Stimulated activated CD4-positive, alpha-beta T cell treated with anti-CD3 and anti-CD28 coated beads, Interleukin-4, amount 100 ng/mL, for 1 hour (primary cell): ENCODE measurements at regions not wholly inside any gene's neighbourhood (a gene's known extent, or its start where the extent isn't known, plus 50 kb on each side); places are given as distances from the start of the nearest gene placed in this dataset.

Source experiments
- DNase-seq: peaks from one replicate; pipeline ENCODE4 v3.0.0-alpha.2; 2020

GRCh38 chr17:74027444-74027843, 176.0 kb upstream of the RPL38 start:
- no peak for DNase-seq

- DNase-seq: no peak
Observed at GRCh38 chr17:74028354-74029116, 174.9 kb upstream of the RPL38 start.

DNA sequence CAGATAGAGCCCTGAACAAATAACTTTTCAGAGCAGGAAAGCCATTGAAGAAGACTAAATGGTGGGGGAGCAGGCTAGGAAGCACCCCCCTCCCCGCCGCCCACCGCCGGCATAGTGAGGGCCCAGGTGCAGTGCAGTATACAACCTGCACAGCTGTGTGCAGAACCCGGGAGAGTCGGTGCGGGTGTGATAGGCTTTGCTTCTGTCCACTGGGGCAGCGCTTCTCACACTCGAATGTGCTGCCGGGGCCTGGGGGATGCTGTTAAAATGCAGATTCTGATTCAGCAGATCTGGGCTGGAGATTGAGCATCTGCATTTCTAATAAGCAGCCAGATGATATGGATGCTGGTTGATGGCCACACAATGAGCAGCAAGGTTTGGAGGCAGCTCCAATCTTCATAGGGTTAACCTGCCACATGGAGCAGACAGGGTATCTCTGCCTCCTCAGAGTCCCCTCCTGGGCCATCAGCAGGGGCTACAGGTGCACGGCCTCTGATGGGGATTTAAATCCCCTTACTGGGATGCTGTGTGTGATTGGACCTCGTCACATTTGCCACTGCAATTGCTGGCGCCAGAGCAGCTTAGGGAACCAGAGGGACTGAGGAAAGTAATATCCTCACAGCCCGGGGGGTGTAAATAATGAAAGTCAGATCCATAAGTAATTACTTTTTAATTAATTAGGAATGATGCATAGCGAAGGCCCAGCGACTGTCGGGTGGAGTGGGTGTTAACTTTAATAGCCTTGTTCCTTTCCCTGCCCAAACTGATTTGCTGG, 172.0 kb upstream of the RPL38 start:
- DNase-seq: no peak

GRCh38 chr17:74032222-74032621, 171.3 kb upstream of the RPL38 start:
- DNase-seq: no peak

DNA sequence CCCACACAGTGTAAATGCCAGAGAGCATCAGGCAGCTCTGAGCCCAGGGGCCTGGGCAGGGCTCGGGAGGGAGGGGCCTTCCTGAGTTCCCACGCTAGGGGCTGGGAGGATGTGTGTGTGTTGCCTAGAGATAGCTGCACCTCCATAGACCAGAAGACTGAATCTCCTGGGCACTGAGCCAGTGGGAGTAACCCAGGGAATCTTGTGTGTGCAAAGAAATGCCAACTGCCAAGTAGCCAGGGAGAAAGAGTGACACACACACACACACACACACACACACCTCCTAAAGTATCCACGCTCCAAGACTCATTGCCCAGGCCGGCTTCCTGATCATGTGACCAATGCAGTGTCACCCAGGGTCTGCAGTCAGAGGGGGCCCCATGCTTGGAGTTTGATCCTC, 166.2 kb upstream of the RPL38 start:
- DNase-seq: no peak

DNA sequence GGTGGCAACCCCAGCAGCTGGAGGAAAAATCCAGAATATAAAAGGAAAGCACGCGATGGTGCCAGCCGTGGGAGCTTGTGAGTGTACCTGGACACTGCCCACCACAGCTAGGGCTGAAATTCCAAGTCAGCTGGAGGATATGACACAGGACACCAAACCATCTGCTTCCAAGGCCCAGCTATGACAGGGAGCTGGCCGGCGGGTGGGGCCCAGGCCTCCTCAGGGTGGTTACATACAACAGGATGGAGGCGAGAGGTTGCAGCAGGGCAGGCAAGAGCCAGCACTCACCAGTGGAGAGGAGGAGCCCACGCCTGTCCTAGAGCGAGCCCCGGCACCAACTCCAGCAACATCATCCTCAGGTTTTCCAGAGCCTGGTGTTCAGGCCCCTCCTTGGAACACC, 163.2 kb upstream of the RPL38 start:
- DNase-seq: no peak

GRCh38 chr17:74040729-74041128, 162.7 kb upstream of the RPL38 start:
- DNase-seq: no peak

DNA sequence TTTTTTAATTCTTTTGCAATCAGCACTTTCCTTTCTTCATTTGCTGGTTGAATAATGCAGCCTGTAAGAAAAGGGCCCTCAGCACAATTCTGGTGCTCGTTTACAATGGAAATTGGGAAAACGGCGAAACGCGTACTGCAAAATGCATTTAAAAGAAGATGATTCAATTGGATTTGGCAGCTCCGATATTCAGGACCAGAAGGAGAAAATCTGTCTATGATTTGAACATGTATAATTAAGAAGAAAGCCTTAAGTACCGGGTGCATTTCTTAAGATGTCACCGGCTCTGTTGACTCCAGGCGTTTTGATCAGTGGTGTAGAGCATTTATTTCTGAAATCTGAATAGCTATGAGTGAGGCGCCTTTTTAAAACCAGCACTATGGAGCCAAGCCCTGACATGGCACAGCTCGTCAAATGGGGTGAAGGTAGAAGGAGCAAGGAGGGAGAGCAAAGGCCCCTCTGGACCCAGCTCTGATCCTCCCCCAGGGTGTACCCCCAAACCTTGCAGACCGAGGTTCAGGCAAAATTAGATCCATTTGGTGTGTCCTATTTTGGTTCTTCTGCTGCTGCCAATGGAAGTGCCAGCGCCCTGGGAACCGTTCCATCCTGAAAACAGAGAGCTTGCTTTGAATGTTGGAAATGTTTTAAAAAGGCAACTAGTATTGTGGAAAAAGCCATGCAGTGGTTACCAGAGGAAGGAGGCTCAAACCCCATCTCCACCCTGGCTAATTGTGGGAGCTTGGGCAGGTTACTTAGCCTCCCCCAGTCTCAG, 161.4 kb upstream of the RPL38 start:
- DNase-seq: no peak

GRCh38 chr17:74042744-74043486, 160.6 kb upstream of the RPL38 start:
- DNase-seq: peak; percentile 7

DNA sequence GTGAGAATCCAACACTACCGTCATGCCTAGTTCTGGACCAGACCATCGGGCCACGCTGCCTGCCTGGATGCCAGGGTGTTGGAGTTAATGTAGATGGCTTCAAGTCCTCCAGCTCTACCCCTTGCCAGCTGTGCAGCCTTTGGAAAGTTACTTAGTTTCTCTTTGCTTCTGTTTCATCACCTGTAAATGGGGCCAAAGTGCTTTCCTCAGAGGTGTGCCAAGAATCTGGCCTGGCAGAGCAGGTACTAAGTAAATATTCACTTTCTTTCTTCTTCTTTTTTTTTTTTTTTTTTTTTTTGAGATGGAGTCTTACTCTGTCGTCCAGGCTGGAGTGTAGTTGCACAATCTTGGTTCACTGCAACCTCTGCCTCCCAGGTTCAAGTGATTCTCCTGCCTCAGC, 159.5 kb upstream of the RPL38 start:
- no peak for DNase-seq

- DNase-seq: no peak
Observed at GRCh38 chr17:74045608-74046280, 157.7 kb upstream of the RPL38 start.

- no peak for DNase-seq
Observed at GRCh38 chr17:74049167-74049966, 154.1 kb upstream of the RPL38 start.

DNA sequence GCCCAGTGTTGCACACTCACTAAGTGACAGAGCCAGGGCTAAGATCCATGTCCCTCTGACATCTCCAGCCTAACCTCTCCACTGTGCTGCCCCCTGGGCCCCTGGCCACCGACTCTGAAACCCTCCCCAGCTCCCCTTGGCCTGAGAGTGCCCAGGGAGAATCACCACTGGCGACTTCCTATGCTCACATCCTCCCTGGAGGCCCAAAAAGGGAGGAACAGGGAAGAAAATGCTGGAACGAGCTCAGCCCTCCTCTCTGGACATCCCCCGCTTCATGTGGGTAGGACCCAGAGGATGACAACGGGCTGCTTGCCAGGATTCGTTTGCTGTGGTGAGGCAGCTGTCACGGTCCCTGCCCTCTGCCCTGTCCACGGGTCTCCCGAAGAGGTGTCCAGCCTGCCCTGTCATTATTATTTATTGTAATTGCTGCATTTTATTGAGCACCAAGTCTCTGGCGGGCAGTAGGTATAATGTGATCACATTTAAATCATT, 153.5 kb upstream of the RPL38 start:
- DNase-seq: no peak

- no peak for DNase-seq
Observed at GRCh38 chr17:74051348-74051747, 152.1 kb upstream of the RPL38 start.

GRCh38 chr17:74052993-74053711, 150.3 kb upstream of the RPL38 start:
- DNase-seq: no peak

DNA sequence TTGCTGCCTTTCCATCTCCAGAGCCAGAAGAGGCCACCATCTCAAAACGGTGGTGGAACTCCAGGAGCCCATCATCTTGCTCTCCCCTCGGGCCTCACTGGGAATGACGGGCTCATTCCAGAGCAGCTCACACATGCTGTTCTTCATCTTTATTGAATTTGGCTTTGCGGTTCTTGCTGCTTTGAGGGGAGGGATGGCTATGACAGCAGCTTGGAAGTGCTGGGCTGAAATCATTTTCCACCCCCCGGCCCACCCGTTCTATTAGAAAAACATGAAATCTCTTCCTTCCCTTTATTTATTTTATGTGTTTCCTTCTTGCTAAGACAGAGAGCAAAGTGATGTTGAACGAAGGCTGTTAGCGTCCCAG, 149.8 kb upstream of the RPL38 start:
- DNase-seq: no peak

DNA sequence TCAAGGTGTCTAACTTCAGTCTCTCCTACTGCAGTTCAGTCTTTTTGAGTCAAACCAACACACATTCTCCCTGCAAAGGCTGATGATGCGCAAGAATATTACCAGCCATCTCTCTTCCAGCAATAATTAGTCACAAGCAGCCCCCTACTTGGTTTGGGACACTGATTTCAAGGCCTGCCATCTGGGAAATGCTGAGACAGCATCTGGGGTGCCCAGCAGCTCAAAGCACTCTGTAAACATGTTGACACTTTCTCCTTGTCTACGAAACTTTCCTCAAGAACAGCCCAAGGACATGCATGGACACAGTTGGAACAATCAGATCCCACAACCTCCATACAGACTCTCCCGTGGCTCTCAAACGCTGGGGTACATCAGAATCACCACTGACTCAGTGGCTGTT, 149.2 kb upstream of the RPL38 start:
- no peak for DNase-seq

DNA sequence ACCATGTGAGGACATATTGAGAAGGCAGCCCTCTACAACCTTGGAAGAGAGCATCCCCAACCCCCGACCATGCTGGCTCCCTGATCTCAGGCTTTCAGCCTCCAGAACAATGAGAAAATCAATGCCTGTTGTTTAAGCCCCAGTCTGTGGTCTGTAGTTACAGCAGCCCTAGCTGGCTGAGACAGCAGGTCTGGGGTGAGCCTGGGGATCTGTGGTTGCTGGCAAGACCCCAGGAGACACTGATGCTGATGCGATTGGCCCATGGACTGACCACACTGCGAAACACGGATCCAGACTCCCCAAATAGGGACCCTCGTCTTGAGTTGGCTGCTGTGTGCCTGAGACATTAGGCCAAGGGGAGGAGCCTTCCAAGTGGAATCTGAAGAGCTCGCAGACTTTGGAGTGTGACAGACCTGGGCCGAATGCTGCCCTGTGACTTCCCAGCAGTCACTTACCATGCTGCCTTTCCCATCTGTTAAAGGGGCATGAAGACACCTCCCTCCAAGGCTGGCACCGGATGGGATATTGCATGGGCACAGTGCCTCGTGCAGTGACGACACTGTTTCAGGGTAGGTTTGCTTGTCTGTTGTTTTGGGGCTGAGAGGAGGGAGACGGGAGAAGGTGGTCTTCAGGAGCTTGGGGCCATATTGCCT, 147.8 kb upstream of the RPL38 start:
- no peak for DNase-seq

GRCh38 chr17:74059479-74060240, 143.8 kb upstream of the RPL38 start:
- DNase-seq: no peak
